OCI-LY7 (cell line): ENCODE measurements at regions not wholly inside any gene's neighbourhood (a gene's known extent, or its start where the extent isn't known, plus 50 kb on each side); places are given as distances from the start of the nearest gene placed in this dataset.

ENCODE experiments used
- BruUV-seq: library from RNA; stranded (reverse); fragments of 400-500 nt; replicated peaks from 2 replicates; lab custom pipeline; 2021; lab: Mats Ljungman, UMichigan
- CTCF ChIA-PET: fragments of 300-600 bp; sonication (Branson Sonifier 250); formaldehyde crosslinking; loops from one replicate; lab custom pipeline; 2022; ENCODE audit warnings: antibody characterized with exemption; ENCODE audit not compliant: unreplicated experiment; lab: Charles Lee
- POLR2A ChIA-PET: fragments of 300-600 bp; sonication (Branson Sonifier 250); formaldehyde crosslinking; loops from one replicate; lab custom pipeline; 2022; ENCODE audit warnings: antibody characterized with exemption; lab: Charles Lee
- DNase-seq: peaks from one replicate; pipeline ENCODE4 v3.0.0-alpha.2; 2015; ENCODE audit warnings: low spot score
- H2AFZ ChIP-seq: fragments of 200-600 bp; sonication (generic), shearing (Covaris generic); 2 replicates; pipeline ENCODE4 v1.6.1; 2014; ENCODE audit warnings: mild to moderate bottlenecking, antibody characterized with exemption, low read length, moderate library complexity
- H3K27ac ChIP-seq: fragments of 200-600 bp; sonication (generic); 2 replicates; pipeline ENCODE4 v1.5.1; 2014; ENCODE audit warnings: mixed run types, low read depth, mild to moderate bottlenecking, moderate library complexity, low read length, inconsistent platforms; ENCODE audit not compliant: poor library complexity, severe bottlenecking
- H3K36me3 ChIP-seq: fragments of 200-600 bp; sonication (generic); 2 replicates; pipeline ENCODE4 v1.6.1; 2014; ENCODE audit warnings: mild to moderate bottlenecking, antibody characterized with exemption, low read length, moderate library complexity, mixed read lengths; ENCODE audit not compliant: insufficient read depth
- H3K4me1 ChIP-seq: fragments of 200-600 bp; sonication (generic); 2 replicates; pipeline ENCODE4 v1.5.1; 2014; ENCODE audit warnings: mild to moderate bottlenecking, low read length; ENCODE audit not compliant: insufficient read depth, poor library complexity, severe bottlenecking
- H3K4me2 ChIP-seq: fragments of 200-600 bp; sonication (generic); 2 replicates; pipeline ENCODE4 v1.6.1; 2014; ENCODE audit warnings: mild to moderate bottlenecking, low read length
- H3K4me3 ChIP-seq: fragments of 200-600 bp; sonication (generic); 2 replicates; pipeline ENCODE4 v1.5.1; 2014; ENCODE audit warnings: mild to moderate bottlenecking, low read depth, low read length; ENCODE audit not compliant: poor library complexity, severe bottlenecking
- H3K79me2 ChIP-seq: fragments of 200-600 bp; sonication (generic); 2 replicates; pipeline ENCODE4 v1.6.1; 2016; ENCODE audit warnings: low read depth, mild to moderate bottlenecking, low read length, moderate library complexity, mixed read lengths; ENCODE audit not compliant: insufficient read depth
- H3K9me2 ChIP-seq: fragments of 200-600 bp; sonication (generic); 2 replicates; pipeline ENCODE4 v1.6.1; 2016; ENCODE audit warnings: mild to moderate bottlenecking, low read length, mixed read lengths; ENCODE audit not compliant: insufficient read depth
- H3K9me3 ChIP-seq: fragments of 200-600 bp; sonication (generic); 2 replicates; pipeline ENCODE4 v1.6.1; 2014; ENCODE audit warnings: mild to moderate bottlenecking, mixed run types, low read length, mixed read lengths
- H4K20me1 ChIP-seq: fragments of 200-600 bp; sonication (generic); 2 replicates; pipeline ENCODE4 v1.6.1; 2014; ENCODE audit warnings: mild to moderate bottlenecking, antibody characterized with exemption, low read length, moderate library complexity, mixed read lengths; ENCODE audit not compliant: insufficient read depth
- CTCF ChIP-seq: fragments of 200-600 bp; sonication (generic); conservative IDR thresholded peaks from 2 replicates; pipeline ENCODE4 v1.5.1; 2014; ENCODE audit warnings: mild to moderate bottlenecking, antibody characterized with exemption, low read length, moderate library complexity, mixed read lengths
- EZH2phosphoT487 ChIP-seq: fragments of 200-600 bp; sonication (generic); IDR thresholded peaks from 2 replicates; pipeline ENCODE4 v1.6.1; 2018; ENCODE audit warnings: low read depth, borderline replicate concordance, mild to moderate bottlenecking, mixed run types, antibody characterized with exemption, low read length, moderate library complexity, mixed read lengths
- intact Hi-C: fragments of 100-400 bp; cut with micrococcal nuclease; formaldehyde crosslinking; loops from one replicate; pipeline ENCODE4 v1.10.0; 2022; ENCODE audit not compliant: unreplicated experiment

- Histone ChIP-seq H3K4me2 (no peak overlapping the region), H3K36me3 (no peaks in the 10 kb centered on the region), H3K9me3 (no peaks in the 10 kb centered on the region), H4K20me1 (no peaks in the 10 kb centered on the region), H3K27ac (no peak overlapping the region), H3K9me2 (no peaks in the 10 kb centered on the region), H2AFZ (no peak overlapping the region), H3K79me2 (no peaks in the 10 kb centered on the region), H3K4me3 (no peak overlapping the region), H3K4me1 (no peaks in the 10 kb centered on the region)
- no TSS peak for BruUV-seq
- no peak for TF ChIP-seq EZH2phosphoT487
- no peak for TF ChIP-seq CTCF
- intact Hi-C loops, result no loop called here
- DNase-seq, result no peak
- POLR2A ChIA-PET, result no interaction called here
- CTCF ChIA-PET, result no interaction called here
Observed at GRCh38 chr12:63397807-63398206, 246.8 kb upstream of the AVPR1A start.

DNA sequence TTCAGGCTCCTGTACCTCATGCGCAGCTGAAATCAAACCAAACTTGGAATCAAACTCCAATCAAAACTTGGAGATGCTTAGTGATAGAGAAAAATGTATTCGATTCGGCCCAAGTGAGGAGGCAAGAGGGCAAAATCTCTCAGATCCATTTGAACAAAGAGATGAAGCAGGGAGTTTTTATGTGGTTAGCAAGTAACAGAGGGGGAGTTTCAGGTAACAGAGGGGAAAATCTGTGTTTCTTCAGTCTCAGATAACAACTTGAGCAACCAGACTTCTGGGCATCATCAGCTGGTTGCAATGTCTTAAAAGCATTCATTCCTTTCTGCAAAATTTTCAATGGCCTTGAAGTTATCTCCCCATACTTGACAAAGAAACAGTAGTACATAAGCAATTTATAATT, 245.1 kb upstream of the AVPR1A start:
- H2AFZ ChIP-seq, result no peak overlapping the region
- no peaks in the 10 kb centered on the region for H3K9me2 ChIP-seq
- no peaks in the 10 kb centered on the region for H4K20me1 ChIP-seq
- no peak overlapping the region for H3K27ac ChIP-seq
- no peak overlapping the region for H3K4me2 ChIP-seq
- no peak for TF ChIP-seq CTCF
- TF ChIP-seq EZH2phosphoT487, result no peak
- ChIA-PET CTCF (no interaction called here), POLR2A (no interaction called here)
- BruUV-seq, result no TSS peak
- DNase-seq, result no peak
- H3K4me1 ChIP-seq, result no peaks in the 10 kb centered on the region
- H3K36me3 ChIP-seq, result no peaks in the 10 kb centered on the region
- H3K4me3 ChIP-seq, result no peak overlapping the region
- no peaks in the 10 kb centered on the region for H3K79me2 ChIP-seq
- no peaks in the 10 kb centered on the region for H3K9me3 ChIP-seq
- intact Hi-C loops, result no loop called here

GRCh38 chr12:63394983-63395382, 244.0 kb upstream of the AVPR1A start:
- Histone ChIP-seq H3K9me2 (no peaks in the 10 kb centered on the region), H3K79me2 (no peaks in the 10 kb centered on the region), H2AFZ (no peak overlapping the region), H3K27ac (no peak overlapping the region), H4K20me1 (no peaks in the 10 kb centered on the region), H3K9me3 (no peaks in the 10 kb centered on the region), H3K4me2 (no peak overlapping the region), H3K4me3 (no peak overlapping the region), H3K36me3 (no peaks in the 10 kb centered on the region), H3K4me1 (no peaks in the 10 kb centered on the region)
- ChIA-PET POLR2A (interaction anchor here (0.6 kb wide), 1 partner anchor 1789 kb away, joined by 3 read pairs; no protein-coding TSS in a partner anchor), CTCF (no interaction called here)
- no peak for TF ChIP-seq EZH2phosphoT487
- TF ChIP-seq CTCF, result no peak
- DNase-seq, result no peak
- no TSS peak for BruUV-seq
- intact Hi-C loops, result no loop called here
